ENCODE measurements at regions not wholly inside any gene's neighbourhood (a gene's known extent, or its start where the extent isn't known, plus 50 kb on each side); places are given as distances from the start of the nearest gene placed in this dataset.

DNA sequence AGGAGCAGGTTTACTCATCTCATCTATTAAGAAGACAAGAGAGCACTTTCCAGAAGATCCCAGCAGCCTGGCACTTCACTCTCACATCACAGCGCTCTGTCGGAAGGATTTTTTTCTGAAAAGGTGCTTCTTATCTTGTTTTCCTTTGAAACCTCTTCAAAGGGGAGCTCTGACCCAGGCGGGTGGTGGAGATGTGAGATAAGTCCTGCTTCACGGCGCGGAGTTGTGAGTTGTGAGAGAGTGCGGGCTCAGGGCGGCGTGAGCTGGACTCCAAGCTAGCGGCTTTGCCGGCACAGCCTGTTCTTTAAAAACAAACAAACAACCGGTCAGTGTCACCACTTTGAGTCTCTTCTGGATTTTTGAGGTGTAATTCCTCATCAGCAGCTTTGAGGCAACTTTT, 169.0 kb upstream of the ARGLU1 start:
- no peak overlapping the region for H3K14ac ChIP-seq (ENCODE audit: low read length in 2 of 2)

DNA sequence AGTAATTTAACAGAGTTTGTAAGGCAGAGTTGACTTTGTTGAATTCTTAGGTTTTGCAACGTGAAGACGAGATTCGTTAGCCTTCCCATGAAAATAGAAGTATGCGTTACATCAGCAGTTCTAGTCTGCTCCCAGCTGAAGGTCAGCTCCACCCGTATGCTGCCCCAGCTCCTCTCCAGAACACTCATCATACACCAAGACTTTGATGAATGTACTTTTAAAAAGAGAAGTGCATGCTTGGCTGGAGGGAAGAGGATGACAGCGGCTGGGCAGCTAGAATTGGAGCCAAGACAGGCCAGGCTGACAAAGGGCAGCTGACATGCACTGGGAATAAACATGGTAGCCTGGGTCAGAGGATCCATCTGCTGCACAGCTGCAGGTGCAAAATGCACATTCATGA, 166.3 kb upstream of the ARGLU1 start:
- no peak overlapping the region for H3K14ac ChIP-seq (ENCODE audit: low read length in 2 of 2)
- H2BK120ac ChIP-seq (ENCODE audit: low read depth, low read length) = no peak overlapping the region
- H3K9me3 ChIP-seq (ENCODE audit: control insufficient read depth, low read length) = no peaks in the 10 kb centered on the region
- H3K27ac ChIP-seq (ENCODE audit: low read length, poor library complexity, severe bottlenecking) = no peak overlapping the region
- WGBS = 91% methylated on average over 4 of the region's 6 CpGs
- no peak overlapping the region for H4K8ac ChIP-seq (ENCODE audit: low read length)
- H3K79me1 ChIP-seq (replicated peaks; ENCODE audit: low read length, poor library complexity, severe bottlenecking) = no peaks in the 10 kb centered on the region
- H2BK12ac ChIP-seq (ENCODE audit: low read length in 2 of 2) = no peak overlapping the region
- no peak overlapping the region for H2AFZ ChIP-seq (ENCODE audit: low read depth, low read length)
- no peak overlapping the region for H3K23ac ChIP-seq (ENCODE audit: low read length in 2 of 2)
- H2AK5ac ChIP-seq (ENCODE audit: low read length, severe bottlenecking) = no peak overlapping the region
- H3K4ac ChIP-seq (ENCODE audit: low read depth in 1 of 2, low read length in 2 of 2) = no peak overlapping the region
- no peaks in the 10 kb centered on the region for H3K36me3 ChIP-seq (ENCODE audit: control insufficient read depth in 1 of 2, insufficient read depth in 2 of 2, low read depth in 1 of 2, low read length in 2 of 2)
- H4K91ac ChIP-seq (ENCODE audit: low read length) = no peak overlapping the region
- no peak overlapping the region for H3K9ac ChIP-seq (ENCODE audit: low read length)
- H3K4me3 ChIP-seq (ENCODE audit: insufficient read depth in 1 of 2, low read depth in 1 of 2, low read length in 2 of 2) = no peak overlapping the region
- no peaks in the 10 kb centered on the region for H3K4me1 ChIP-seq (ENCODE audit: control insufficient read depth, insufficient read depth, low read depth, low read length)
- H3K18ac ChIP-seq (ENCODE audit: low read depth in 1 of 2, low read length in 2 of 2) = no peak overlapping the region
- no peak overlapping the region for H2BK15ac ChIP-seq (ENCODE audit: low read depth, poor library complexity, severe bottlenecking)
- H3K27me3 ChIP-seq (ENCODE audit: control insufficient read depth in 1 of 2, insufficient read depth in 1 of 2, low read length in 2 of 2) = no peaks in the 10 kb centered on the region
- no peak overlapping the region for H2BK5ac ChIP-seq (ENCODE audit: low read depth, low read length, poor library complexity, severe bottlenecking)
- no peak overlapping the region for H3K4me2 ChIP-seq (ENCODE audit: low read length, poor library complexity, severe bottlenecking)
- no peak for DNase-seq

More for the DNA sequence above, 169.0 kb upstream of the ARGLU1 start:
- no peak overlapping the region for H3K4me3 ChIP-seq (ENCODE audit: insufficient read depth in 1 of 2, low read depth in 1 of 2, low read length in 2 of 2)
- H3K9me3 ChIP-seq (ENCODE audit: control insufficient read depth, low read length) = no peaks in the 10 kb centered on the region
- H4K91ac ChIP-seq (ENCODE audit: low read length) = no peak overlapping the region
- DNase-seq = no peak
- H3K4ac ChIP-seq (ENCODE audit: low read depth in 1 of 2, low read length in 2 of 2) = no peak overlapping the region
- H2AFZ ChIP-seq (ENCODE audit: low read depth, low read length) = no peak overlapping the region
- no peak overlapping the region for H2BK12ac ChIP-seq (ENCODE audit: low read length in 2 of 2)
- H3K18ac ChIP-seq (ENCODE audit: low read depth in 1 of 2, low read length in 2 of 2) = no peak overlapping the region
- H3K27ac ChIP-seq (ENCODE audit: low read length, poor library complexity, severe bottlenecking) = no peak overlapping the region
- no peaks in the 10 kb centered on the region for H3K27me3 ChIP-seq (ENCODE audit: control insufficient read depth in 1 of 2, insufficient read depth in 1 of 2, low read length in 2 of 2)
- no peak overlapping the region for H2BK120ac ChIP-seq (ENCODE audit: low read depth, low read length)
- no peak overlapping the region for H3K9ac ChIP-seq (ENCODE audit: low read length)
- no peak overlapping the region for H2BK5ac ChIP-seq (ENCODE audit: low read depth, low read length, poor library complexity, severe bottlenecking)
- H2AK5ac ChIP-seq (ENCODE audit: low read length, severe bottlenecking) = no peak overlapping the region
- H3K4me2 ChIP-seq (ENCODE audit: low read length, poor library complexity, severe bottlenecking) = no peak overlapping the region
- no peaks in the 10 kb centered on the region for H3K36me3 ChIP-seq (ENCODE audit: control insufficient read depth in 1 of 2, insufficient read depth in 2 of 2, low read depth in 1 of 2, low read length in 2 of 2)
- H3K4me1 ChIP-seq (ENCODE audit: control insufficient read depth, insufficient read depth, low read depth, low read length) = no peaks in the 10 kb centered on the region
- no peak overlapping the region for H3K23ac ChIP-seq (ENCODE audit: low read length in 2 of 2)
- WGBS = 81% methylated on average over 10 of the region's 12 CpGs
- H2BK15ac ChIP-seq (ENCODE audit: low read depth, poor library complexity, severe bottlenecking) = no peak overlapping the region
- H3K79me1 ChIP-seq (replicated peaks; ENCODE audit: low read length, poor library complexity, severe bottlenecking) = no peaks in the 10 kb centered on the region
- no peak overlapping the region for H4K8ac ChIP-seq (ENCODE audit: low read length)

DNA sequence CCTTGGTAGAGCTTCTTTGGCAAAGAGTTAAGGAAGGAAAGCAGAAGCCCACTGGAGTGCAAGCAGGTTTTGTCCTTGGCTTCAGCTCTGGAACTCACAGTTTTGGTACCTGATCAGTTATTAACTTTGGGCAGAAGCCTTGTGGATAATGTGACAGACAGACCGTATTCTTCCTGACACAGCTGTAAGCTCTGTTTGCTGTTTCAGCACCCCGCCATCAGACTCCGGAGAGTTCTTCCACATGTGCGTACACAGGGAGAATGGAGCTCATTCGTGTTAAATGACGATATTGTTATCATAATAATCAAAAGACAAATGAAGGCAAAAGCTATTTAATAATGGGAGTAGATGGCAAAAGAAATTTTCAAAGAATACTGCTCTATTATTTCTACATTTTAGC, 155.1 kb upstream of the ARGLU1 start:
- Histone ChIP-seq H3K79me1 (replicated peaks; ENCODE audit: low read length, poor library complexity, severe bottlenecking) (no peaks in the 10 kb centered on the region), H2AK5ac (ENCODE audit: low read length, severe bottlenecking) (no peak overlapping the region), H3K4ac (ENCODE audit: low read depth in 1 of 2, low read length in 2 of 2) (no peak overlapping the region), H3K18ac (ENCODE audit: low read depth in 1 of 2, low read length in 2 of 2) (no peak overlapping the region), H2AFZ (ENCODE audit: low read depth, low read length) (no peak overlapping the region), H3K36me3 (ENCODE audit: control insufficient read depth in 1 of 2, insufficient read depth in 2 of 2, low read depth in 1 of 2, low read length in 2 of 2) (no peaks in the 10 kb centered on the region), H3K27me3 (ENCODE audit: control insufficient read depth in 1 of 2, insufficient read depth in 1 of 2, low read length in 2 of 2) (no peaks in the 10 kb centered on the region), H3K9ac (ENCODE audit: low read length) (no peak overlapping the region), H3K4me2 (ENCODE audit: low read length, poor library complexity, severe bottlenecking) (no peak overlapping the region), H4K91ac (ENCODE audit: low read length) (no peak overlapping the region), H2BK5ac (ENCODE audit: low read depth, low read length, poor library complexity, severe bottlenecking) (no peak overlapping the region), H3K9me3 (ENCODE audit: control insufficient read depth, low read length) (peaks cover 10% of the 10 kb centered on the region), H4K8ac (ENCODE audit: low read length) (no peak overlapping the region), H3K4me1 (ENCODE audit: control insufficient read depth, insufficient read depth, low read depth, low read length) (no peaks in the 10 kb centered on the region), H2BK120ac (ENCODE audit: low read depth, low read length) (no peak overlapping the region), H2BK15ac (ENCODE audit: low read depth, poor library complexity, severe bottlenecking) (no peak overlapping the region), H3K23ac (ENCODE audit: low read length in 2 of 2) (no peak overlapping the region), H3K4me3 (ENCODE audit: insufficient read depth in 1 of 2, low read depth in 1 of 2, low read length in 2 of 2) (no peak overlapping the region), H3K14ac (ENCODE audit: low read length in 2 of 2) (no peak overlapping the region), H3K27ac (ENCODE audit: low read length, poor library complexity, severe bottlenecking) (no peak overlapping the region), H2BK12ac (ENCODE audit: low read length in 2 of 2) (no peak overlapping the region)
- DNase-seq = no peak
- 83% methylated on average over 3 of the region's 6 CpGs for WGBS

DNA sequence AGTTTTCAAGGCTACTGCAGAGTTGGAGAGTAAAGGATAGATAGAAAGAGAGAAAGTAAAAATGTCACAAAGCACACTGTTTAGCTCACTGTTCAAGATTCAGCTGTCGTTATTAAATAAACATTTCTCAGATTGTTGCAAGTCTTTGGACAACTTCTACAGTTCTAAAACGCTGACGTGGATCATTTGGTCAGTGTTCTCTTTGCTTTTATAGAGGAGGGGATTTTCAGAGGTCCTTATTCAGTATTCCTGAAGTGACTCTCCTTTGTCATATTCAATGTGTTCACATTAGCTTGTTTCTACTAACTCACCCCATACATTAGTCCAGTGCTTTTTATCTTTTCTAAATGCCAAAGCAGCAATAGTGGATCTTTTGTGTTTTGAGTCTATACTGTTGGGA, 154.7 kb upstream of the ARGLU1 start:
- no peak overlapping the region for H3K23ac ChIP-seq (ENCODE audit: low read length in 2 of 2)
- H4K8ac ChIP-seq (ENCODE audit: low read length) = no peak overlapping the region
- no peak overlapping the region for H3K27ac ChIP-seq (ENCODE audit: low read length, poor library complexity, severe bottlenecking)
- no CpG with 5 or more reads among the region's 3 CpGs for WGBS
- no peak overlapping the region for H3K4ac ChIP-seq (ENCODE audit: low read depth in 1 of 2, low read length in 2 of 2)
- H2BK120ac ChIP-seq (ENCODE audit: low read depth, low read length) = no peak overlapping the region
- no peak overlapping the region for H2BK12ac ChIP-seq (ENCODE audit: low read length in 2 of 2)
- H3K9me3 ChIP-seq (ENCODE audit: control insufficient read depth, low read length) = peaks cover 14% of the 10 kb centered on the region
- no peak overlapping the region for H3K9ac ChIP-seq (ENCODE audit: low read length)
- H3K4me3 ChIP-seq (ENCODE audit: insufficient read depth in 1 of 2, low read depth in 1 of 2, low read length in 2 of 2) = no peak overlapping the region
- DNase-seq = no peak
- H3K79me1 ChIP-seq (replicated peaks; ENCODE audit: low read length, poor library complexity, severe bottlenecking) = no peaks in the 10 kb centered on the region
- no peaks in the 10 kb centered on the region for H3K36me3 ChIP-seq (ENCODE audit: control insufficient read depth in 1 of 2, insufficient read depth in 2 of 2, low read depth in 1 of 2, low read length in 2 of 2)
- no peak overlapping the region for H3K14ac ChIP-seq (ENCODE audit: low read length in 2 of 2)
- H2BK15ac ChIP-seq (ENCODE audit: low read depth, poor library complexity, severe bottlenecking) = no peak overlapping the region
- no peak overlapping the region for H4K91ac ChIP-seq (ENCODE audit: low read length)
- no peaks in the 10 kb centered on the region for H3K4me1 ChIP-seq (ENCODE audit: control insufficient read depth, insufficient read depth, low read depth, low read length)
- H3K4me2 ChIP-seq (ENCODE audit: low read length, poor library complexity, severe bottlenecking) = no peak overlapping the region
- H2BK5ac ChIP-seq (ENCODE audit: low read depth, low read length, poor library complexity, severe bottlenecking) = no peak overlapping the region
- H2AK5ac ChIP-seq (ENCODE audit: low read length, severe bottlenecking) = no peak overlapping the region
- H3K27me3 ChIP-seq (ENCODE audit: control insufficient read depth in 1 of 2, insufficient read depth in 1 of 2, low read length in 2 of 2) = no peaks in the 10 kb centered on the region
- H2AFZ ChIP-seq (ENCODE audit: low read depth, low read length) = no peak overlapping the region
- H3K18ac ChIP-seq (ENCODE audit: low read depth in 1 of 2, low read length in 2 of 2) = no peak overlapping the region

Data from mesenchymal stem cell (in vitro differentiated cells and primary cell).